BE2C (cell line): ENCODE measurements at regions not wholly inside any gene's neighbourhood (a gene's known extent, or its start where the extent isn't known, plus 50 kb on each side); places are given as distances from the start of the nearest gene placed in this dataset.

Experiments
- DNase-seq: peaks from one replicate; pipeline ENCODE4 v3.0.0-alpha.2; 2020
- H3K27me3 ChIP-seq: fragments of 250-450 bp; sonication (Bioruptor Pico); 2 replicates; pipeline ENCODE4 v1.5.1; 2020; ENCODE audit warnings: mild to moderate bottlenecking
- H3K36me3 ChIP-seq: fragments of 250-450 bp; sonication (Bioruptor Pico); 2 replicates; pipeline ENCODE4 v1.5.1; 2020; ENCODE audit warnings: mild to moderate bottlenecking
- H3K4me1 ChIP-seq: fragments of 250-450 bp; sonication (Bioruptor Pico); 2 replicates; pipeline ENCODE4 v1.5.1; 2020
- H3K4me3 ChIP-seq: 2 replicates; pipeline ENCODE4 v1.5.1; 2011; ENCODE audit warnings: low read depth, low read length
- H3K9me3 ChIP-seq: fragments of 250-450 bp; sonication (Bioruptor Pico); 2 replicates; pipeline ENCODE4 v1.5.1; 2020
- CTCF ChIP-seq: IDR thresholded peaks from 2 replicates; pipeline ENCODE4 v1.5.1; 2012; ENCODE audit warnings: mild to moderate bottlenecking, low read depth, low read length

GRCh38 chr12:5267603-5268423 is 164.1 kb upstream of the NTF3 start:
- H3K9me3 ChIP-seq, result no peaks in the 10 kb centered on the region; the same call in 1 of the 2 replicates
- no peaks in the 10 kb centered on the region for H3K27me3 ChIP-seq
- H3K4me1 ChIP-seq, result no peaks in the 10 kb centered on the region
- H3K4me3 ChIP-seq, result no peak overlapping the region
- no peak for DNase-seq
- no peak for TF ChIP-seq CTCF
- H3K36me3 ChIP-seq, result no peaks in the 10 kb centered on the region

GRCh38 chr12:5268424-5269210 is 163.3 kb upstream of the NTF3 start:
- no peak for DNase-seq
- H3K4me1 ChIP-seq, result no peaks in the 10 kb centered on the region
- no peaks in the 10 kb centered on the region for H3K27me3 ChIP-seq
- no peak for TF ChIP-seq CTCF
- no peak overlapping the region for H3K4me3 ChIP-seq
- H3K9me3 ChIP-seq, result no peaks in the 10 kb centered on the region; the same call in 1 of the 2 replicates
- no peaks in the 10 kb centered on the region for H3K36me3 ChIP-seq

- Histone ChIP-seq H3K9me3 (no peaks in the 10 kb centered on the region), H3K4me1 (no peaks in the 10 kb centered on the region), H3K36me3 (no peaks in the 10 kb centered on the region), H3K4me3 (no peak overlapping the region), H3K27me3 (no peaks in the 10 kb centered on the region)
- TF ChIP-seq CTCF, result no peak
- DNase-seq, result no peak
Measured at GRCh38 chr12:5269846-5270245, 162.1 kb upstream of the NTF3 start.

DNA sequence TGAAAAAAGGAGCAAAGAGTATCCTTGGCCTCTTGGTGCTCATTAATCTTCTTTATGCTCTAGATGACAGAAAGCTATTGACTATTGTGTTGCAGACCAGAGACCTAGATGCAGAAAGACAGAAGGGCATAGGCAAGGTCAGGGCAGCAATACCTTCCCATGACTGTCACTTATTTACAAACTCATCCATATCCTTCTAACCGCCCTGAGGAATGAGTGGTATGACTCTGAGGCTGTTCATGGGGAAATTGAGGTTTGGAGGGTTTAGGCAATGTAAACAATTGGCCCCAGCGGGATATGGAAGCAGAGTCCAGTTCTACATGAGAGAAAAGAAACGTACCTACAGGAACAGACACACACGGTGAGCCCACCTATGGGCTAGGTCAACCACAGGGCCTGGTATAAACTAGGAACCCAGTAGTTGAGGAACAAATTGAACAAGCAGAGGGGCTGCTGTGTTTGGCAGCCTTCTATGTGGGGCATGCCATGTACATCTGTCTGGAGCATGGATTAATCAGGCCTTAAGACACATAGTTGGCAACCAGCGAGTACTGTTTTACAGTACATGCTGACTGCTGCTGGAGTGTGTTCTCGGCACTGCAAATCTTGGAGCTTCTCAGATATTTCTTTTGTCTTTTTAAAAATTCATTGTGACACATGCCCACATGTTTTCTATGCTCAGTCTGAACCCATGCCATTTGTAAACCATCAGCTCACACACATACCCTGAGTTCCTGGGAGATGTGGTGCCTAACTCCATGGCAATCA is 159.7 kb upstream of the NTF3 start:
- no peaks in the 10 kb centered on the region for H3K4me1 ChIP-seq
- H3K27me3 ChIP-seq, result no peaks in the 10 kb centered on the region
- TF ChIP-seq CTCF, result no peak
- no peak for DNase-seq
- H3K4me3 ChIP-seq, result no peak overlapping the region
- no peaks in the 10 kb centered on the region for H3K36me3 ChIP-seq
- H3K9me3 ChIP-seq, result no peaks in the 10 kb centered on the region

DNA sequence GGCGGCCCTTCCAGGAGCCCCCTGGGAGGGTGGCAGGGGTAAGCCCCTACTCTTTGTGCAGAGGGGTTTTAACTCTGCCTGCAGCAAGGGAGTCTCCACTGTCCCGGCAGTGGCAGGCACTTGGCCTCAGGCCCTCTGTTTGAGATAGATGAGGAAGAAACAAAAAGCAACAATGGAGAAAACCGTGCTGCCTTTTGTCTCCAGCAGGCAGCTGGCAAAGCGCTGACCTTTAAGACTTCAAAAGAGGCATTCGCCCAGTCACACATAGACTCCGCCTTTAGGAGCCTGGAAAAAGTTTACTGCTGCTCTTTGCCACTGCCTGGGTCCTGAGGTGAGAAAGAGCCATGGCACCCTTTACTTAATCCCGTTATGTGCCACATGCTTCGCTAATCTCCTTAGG is 158.2 kb upstream of the NTF3 start:
- no peak for DNase-seq
- Histone ChIP-seq H3K27me3 (no peaks in the 10 kb centered on the region), H3K4me3 (no peak overlapping the region), H3K9me3 (no peaks in the 10 kb centered on the region), H3K36me3 (no peaks in the 10 kb centered on the region), H3K4me1 (no peaks in the 10 kb centered on the region)
- TF ChIP-seq CTCF, result no peak
